22Rv1 (cell line): ENCODE measurements at regions not wholly inside any gene's neighbourhood (a gene's known extent, or its start where the extent isn't known, plus 50 kb on each side); places are given as distances from the start of the nearest gene placed in this dataset.

Experiments used
- ZFX ChIP-seq: fragments of 450-650 bp; IDR thresholded peaks from 2 replicates; pipeline ENCODE4 v1.6.1; 2017; ENCODE audit warnings: antibody characterized with exemption, borderline replicate concordance
- TF ChIP-seq, protein P1 (sequence below): fragments of 450-650 bp; IDR thresholded peaks from 2 replicates; pipeline ENCODE4 v1.5.1; 2017; ENCODE audit warnings: mild to moderate bottlenecking

DNA sequence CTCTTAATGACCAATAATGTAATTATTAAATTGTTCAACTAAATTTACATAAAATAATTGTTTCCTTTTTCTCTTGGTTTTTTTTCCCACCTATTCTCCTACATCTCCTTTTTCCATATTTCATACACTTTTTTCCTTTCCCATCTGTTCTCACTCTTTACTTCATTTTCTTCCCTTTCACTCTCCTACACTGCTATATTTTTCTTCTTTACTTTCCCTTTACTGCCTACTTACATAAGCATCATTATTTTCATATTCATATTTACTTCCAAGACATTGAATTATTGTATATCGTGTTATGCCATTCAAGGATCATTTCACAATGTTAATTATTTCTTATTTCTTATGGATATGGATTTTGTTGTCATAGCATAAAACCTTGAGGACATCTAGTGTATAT, 1275.6 kb downstream of the NSUN3 start:
- TF ChIP-seq, protein P1, sequence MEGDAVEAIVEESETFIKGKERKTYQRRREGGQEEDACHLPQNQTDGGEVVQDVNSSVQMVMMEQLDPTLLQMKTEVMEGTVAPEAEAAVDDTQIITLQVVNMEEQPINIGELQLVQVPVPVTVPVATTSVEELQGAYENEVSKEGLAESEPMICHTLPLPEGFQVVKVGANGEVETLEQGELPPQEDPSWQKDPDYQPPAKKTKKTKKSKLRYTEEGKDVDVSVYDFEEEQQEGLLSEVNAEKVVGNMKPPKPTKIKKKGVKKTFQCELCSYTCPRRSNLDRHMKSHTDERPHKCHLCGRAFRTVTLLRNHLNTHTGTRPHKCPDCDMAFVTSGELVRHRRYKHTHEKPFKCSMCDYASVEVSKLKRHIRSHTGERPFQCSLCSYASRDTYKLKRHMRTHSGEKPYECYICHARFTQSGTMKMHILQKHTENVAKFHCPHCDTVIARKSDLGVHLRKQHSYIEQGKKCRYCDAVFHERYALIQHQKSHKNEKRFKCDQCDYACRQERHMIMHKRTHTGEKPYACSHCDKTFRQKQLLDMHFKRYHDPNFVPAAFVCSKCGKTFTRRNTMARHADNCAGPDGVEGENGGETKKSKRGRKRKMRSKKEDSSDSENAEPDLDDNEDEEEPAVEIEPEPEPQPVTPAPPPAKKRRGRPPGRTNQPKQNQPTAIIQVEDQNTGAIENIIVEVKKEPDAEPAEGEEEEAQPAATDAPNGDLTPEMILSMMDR: no peak
- TF ChIP-seq ZFX: no peak
